Activated naive CD4-positive, alpha-beta T cell treated with Interleukin-2 at 50 U/mL for 16 hours (primary cell): ENCODE measurements at regions not wholly inside any gene's neighbourhood (a gene's known extent, or its start where the extent isn't known, plus 50 kb on each side); places are given as distances from the start of the nearest gene placed in this dataset.

ENCODE experiments used
- DNase-seq: peaks from one replicate; pipeline ENCODE4 v3.0.0-alpha.2; 2020

GRCh38 chr7:22676385-22676784 lies 50.6 kb upstream of the IL6 start:
- DNase-seq = no peak

- peak; percentile 29 for DNase-seq
Measured at GRCh38 chr7:22675917-22676343, 51.1 kb upstream of the IL6 start.

- DNase-seq = no peak
Measured at GRCh38 chr7:22675421-22675820, 51.6 kb upstream of the IL6 start.

- DNase-seq = no peak
Measured at GRCh38 chr7:22672846-22673680, 53.9 kb upstream of the IL6 start.

GRCh38 chr7:22671177-22671879 lies 55.7 kb upstream of the IL6 start:
- no peak for DNase-seq

- DNase-seq = no peak
Measured at GRCh38 chr7:22670422-22670815, 56.6 kb upstream of the IL6 start.

- no peak for DNase-seq
Measured at GRCh38 chr7:22669692-22670421, 57.1 kb upstream of the IL6 start.

GRCh38 chr7:22668971-22669401 lies 58.0 kb upstream of the IL6 start:
- DNase-seq = no peak

GRCh38 chr7:22667562-22668239 lies 59.3 kb upstream of the IL6 start:
- no peak for DNase-seq

GRCh38 chr7:22667187-22667561 lies 59.8 kb upstream of the IL6 start:
- no peak for DNase-seq

GRCh38 chr7:22666732-22667131 lies 60.3 kb upstream of the IL6 start:
- no peak for DNase-seq

GRCh38 chr7:22665923-22666322 lies 61.1 kb upstream of the IL6 start:
- no peak for DNase-seq

- DNase-seq = no peak
Measured at GRCh38 chr7:22664988-22665798, 61.8 kb upstream of the IL6 start.

- no peak for DNase-seq
Measured at GRCh38 chr7:22663721-22664120, 63.3 kb upstream of the IL6 start.

- DNase-seq = peak; percentile 19
Measured at GRCh38 chr7:22663357-22663718, 63.7 kb upstream of the IL6 start.

GRCh38 chr7:22662556-22663356 lies 64.2 kb upstream of the IL6 start:
- DNase-seq = no peak

- no peak for DNase-seq
Measured at GRCh38 chr7:22662036-22662435, 65.0 kb upstream of the IL6 start.

- DNase-seq = no peak
Measured at GRCh38 chr7:22660732-22661131, 66.3 kb upstream of the IL6 start.

- DNase-seq = no peak
Measured at GRCh38 chr7:22660293-22660692, 66.7 kb upstream of the IL6 start.

- no peak for DNase-seq
Measured at GRCh38 chr7:22659741-22660140, 67.3 kb upstream of the IL6 start.

- no peak for DNase-seq
Measured at GRCh38 chr7:22658031-22658430, 69.0 kb upstream of the IL6 start.
